Dermis microvascular lymphatic vessel endothelial cell (primary cell): ENCODE measurements at regions not wholly inside any gene's neighbourhood (a gene's known extent, or its start where the extent isn't known, plus 50 kb on each side); places are given as distances from the start of the nearest gene placed in this dataset.
A peak's percentile ranks its signal among the peaks of the same experiment; 100 is the strongest.

Source experiments
- DNase-seq, 2 donors: peaks; one replicate each; pipeline versions ENCODE4 v3.0.0 to v3.0.0-alpha.2; 2010; ENCODE audit warnings: low read depth in 2 of 2

- DNase-seq, result no peak
Observed at GRCh38 chr1:188394677-188395076, 1565.9 kb downstream of the PLA2G4A start.

- DNase-seq, result no peak
Observed at GRCh38 chr1:188397521-188397920, 1568.8 kb downstream of the PLA2G4A start.

GRCh38 chr1:188402986-188403385, 1574.2 kb downstream of the PLA2G4A start:
- no peak for DNase-seq

GRCh38 chr1:188406636-188407035, 1577.9 kb downstream of the PLA2G4A start:
- DNase-seq, result no peak

- no peak for DNase-seq
Observed at GRCh38 chr1:188420177-188420576, 1591.4 kb downstream of the PLA2G4A start.

GRCh38 chr1:188423073-188423472, 1594.3 kb downstream of the PLA2G4A start:
- DNase-seq, result no peak

GRCh38 chr1:188424176-188424575, 1595.4 kb downstream of the PLA2G4A start:
- no peak for DNase-seq

- peak in 1 of 2 donors; percentile 14 for DNase-seq
Observed at GRCh38 chr1:188425687-188426086, 1596.9 kb downstream of the PLA2G4A start.

GRCh38 chr1:188426561-188426960, 1597.8 kb downstream of the PLA2G4A start:
- DNase-seq, result no peak

- no peak for DNase-seq
Observed at GRCh38 chr1:188427642-188428041, 1598.9 kb downstream of the PLA2G4A start.

- no peak for DNase-seq
Observed at GRCh38 chr1:188429386-188429785, 1600.6 kb downstream of the PLA2G4A start.

GRCh38 chr1:188432427-188432826, 1603.7 kb downstream of the PLA2G4A start:
- no peak for DNase-seq

- no peak for DNase-seq
Observed at GRCh38 chr1:188433425-188433824, 1604.7 kb downstream of the PLA2G4A start.

GRCh38 chr1:188444526-188444925, 1615.8 kb downstream of the PLA2G4A start:
- DNase-seq, result no peak

- no peak for DNase-seq
Observed at GRCh38 chr1:188462837-188463236, 1634.1 kb downstream of the PLA2G4A start.

GRCh38 chr1:188463919-188464318, 1635.2 kb downstream of the PLA2G4A start:
- no peak for DNase-seq

- no peak for DNase-seq
Observed at GRCh38 chr1:188466539-188466938, 1637.8 kb downstream of the PLA2G4A start.

GRCh38 chr1:188476606-188477005, 1647.9 kb downstream of the PLA2G4A start:
- no peak for DNase-seq

- DNase-seq, result peak; percentile 31 to 52
Observed at GRCh38 chr1:188489336-188490112, 1660.8 kb downstream of the PLA2G4A start.

GRCh38 chr1:188496506-188496905, 1667.8 kb downstream of the PLA2G4A start:
- no peak for DNase-seq

- DNase-seq, result no peak
Observed at GRCh38 chr1:188497020-188497419, 1668.3 kb downstream of the PLA2G4A start.

GRCh38 chr1:188499690-188500089, 1670.9 kb downstream of the PLA2G4A start:
- peak in 1 of 2 donors; percentile 12 for DNase-seq

GRCh38 chr1:188514917-188515316, 1686.2 kb downstream of the PLA2G4A start:
- DNase-seq, result no peak

- DNase-seq, result no peak
Observed at GRCh38 chr1:188517139-188517538, 1688.4 kb downstream of the PLA2G4A start.
